ENCODE measurements at regions not wholly inside any gene's neighbourhood (a gene's known extent, or its start where the extent isn't known, plus 50 kb on each side); places are given as distances from the start of the nearest gene placed in this dataset.
"Not testable (repeated sequence)": the region's sequence is repeated elsewhere in the genome, so short reads cannot be mapped to it uniquely, and the experiment has no call there.

- Histone ChIP-seq H3K36me3 (ENCODE audit: insufficient read depth, low read length) (no peaks in the 10 kb centered on the region), H3K9me3 (ENCODE audit: low read length) (no peaks in the 10 kb centered on the region), H3K27ac (ENCODE audit: low read depth, low read length) (no peak overlapping the region), H3K4me1 (ENCODE audit: insufficient read depth, low read length) (no peaks in the 10 kb centered on the region), H3K4me3 (ENCODE audit: low read depth in 1 of 2, low read length in 2 of 2) (no peak overlapping the region), H3K9ac (ENCODE audit: low read length) (no peak overlapping the region), H3K27me3 (ENCODE audit: control insufficient read depth in 1 of 2, insufficient read depth in 2 of 2, low read length in 2 of 2) (no peaks in the 10 kb centered on the region)
These were observed 208.7 kb downstream of the IRX2 start for GRCh38 chr5:2542821-2543220.

GRCh38 chr5:2542026-2542425, 209.5 kb downstream of the IRX2 start:
- no peaks in the 10 kb centered on the region for H3K27me3 ChIP-seq (ENCODE audit: control insufficient read depth in 1 of 2, insufficient read depth in 2 of 2, low read length in 2 of 2)
- no peaks in the 10 kb centered on the region for H3K9me3 ChIP-seq (ENCODE audit: low read length)
- H3K4me3 ChIP-seq (ENCODE audit: low read depth in 1 of 2, low read length in 2 of 2) = no peak overlapping the region
- no peaks in the 10 kb centered on the region for H3K36me3 ChIP-seq (ENCODE audit: insufficient read depth, low read length)
- no peaks in the 10 kb centered on the region for H3K4me1 ChIP-seq (ENCODE audit: insufficient read depth, low read length)
- H3K27ac ChIP-seq (ENCODE audit: low read depth, low read length) = no peak overlapping the region
- H3K9ac ChIP-seq (ENCODE audit: low read length) = no peak overlapping the region

- Histone ChIP-seq H3K27ac (ENCODE audit: low read depth, low read length) (no peak overlapping the region), H3K9me3 (ENCODE audit: low read length) (no peaks in the 10 kb centered on the region), H3K9ac (ENCODE audit: low read length) (no peak overlapping the region), H3K4me1 (ENCODE audit: insufficient read depth, low read length) (no peaks in the 10 kb centered on the region), H3K36me3 (ENCODE audit: insufficient read depth, low read length) (no peaks in the 10 kb centered on the region), H3K4me3 (ENCODE audit: low read depth in 1 of 2, low read length in 2 of 2) (no peak overlapping the region), H3K27me3 (ENCODE audit: control insufficient read depth in 1 of 2, insufficient read depth in 2 of 2, low read length in 2 of 2) (no peaks in the 10 kb centered on the region)
These were observed 213.3 kb downstream of the IRX2 start for GRCh38 chr5:2538169-2538568.

GRCh38 chr5:2537378-2538145, 213.9 kb downstream of the IRX2 start:
- H3K9me3 ChIP-seq (ENCODE audit: low read length) = no peaks in the 10 kb centered on the region
- no peak overlapping the region for H3K9ac ChIP-seq (ENCODE audit: low read length)
- no peaks in the 10 kb centered on the region for H3K4me1 ChIP-seq (ENCODE audit: insufficient read depth, low read length)
- H3K36me3 ChIP-seq (ENCODE audit: insufficient read depth, low read length) = no peaks in the 10 kb centered on the region
- no peak overlapping the region for H3K27ac ChIP-seq (ENCODE audit: low read depth, low read length)
- no peaks in the 10 kb centered on the region for H3K27me3 ChIP-seq (ENCODE audit: control insufficient read depth in 1 of 2, insufficient read depth in 2 of 2, low read length in 2 of 2)
- H3K4me3 ChIP-seq (ENCODE audit: low read depth in 1 of 2, low read length in 2 of 2) = no peak overlapping the region

GRCh38 chr5:2536632-2537377, 214.7 kb downstream of the IRX2 start:
- Histone ChIP-seq H3K9me3 (ENCODE audit: low read length) (no peaks in the 10 kb centered on the region), H3K36me3 (ENCODE audit: insufficient read depth, low read length) (no peaks in the 10 kb centered on the region), H3K4me3 (ENCODE audit: low read depth in 1 of 2, low read length in 2 of 2) (no peak overlapping the region), H3K27me3 (ENCODE audit: control insufficient read depth in 1 of 2, insufficient read depth in 2 of 2, low read length in 2 of 2) (no peaks in the 10 kb centered on the region), H3K27ac (ENCODE audit: low read depth, low read length) (no peak overlapping the region), H3K4me1 (ENCODE audit: insufficient read depth, low read length) (no peaks in the 10 kb centered on the region), H3K9ac (ENCODE audit: low read length) (no peak overlapping the region)

GRCh38 chr5:2534970-2535369, 216.5 kb downstream of the IRX2 start:
- Histone ChIP-seq H3K27ac (ENCODE audit: low read depth, low read length) (no peak overlapping the region), H3K27me3 (ENCODE audit: control insufficient read depth in 1 of 2, insufficient read depth in 2 of 2, low read length in 2 of 2) (no peaks in the 10 kb centered on the region), H3K9ac (ENCODE audit: low read length) (no peak overlapping the region), H3K4me1 (ENCODE audit: insufficient read depth, low read length) (no peaks in the 10 kb centered on the region), H3K9me3 (ENCODE audit: low read length) (no peaks in the 10 kb centered on the region), H3K4me3 (ENCODE audit: low read depth in 1 of 2, low read length in 2 of 2) (no peak overlapping the region), H3K36me3 (ENCODE audit: insufficient read depth, low read length) (no peaks in the 10 kb centered on the region)

- Histone ChIP-seq H3K4me3 (ENCODE audit: low read depth in 1 of 2, low read length in 2 of 2) (no peak overlapping the region), H3K4me1 (ENCODE audit: insufficient read depth, low read length) (no peaks in the 10 kb centered on the region), H3K27me3 (ENCODE audit: control insufficient read depth in 1 of 2, insufficient read depth in 2 of 2, low read length in 2 of 2) (no peaks in the 10 kb centered on the region), H3K36me3 (ENCODE audit: insufficient read depth, low read length) (no peaks in the 10 kb centered on the region), H3K9me3 (ENCODE audit: low read length) (no peaks in the 10 kb centered on the region), H3K9ac (ENCODE audit: low read length) (no peak overlapping the region), H3K27ac (ENCODE audit: low read depth, low read length) (no peak overlapping the region)
These were observed 217.2 kb downstream of the IRX2 start for GRCh38 chr5:2534251-2534650.

- H3K27ac ChIP-seq (ENCODE audit: low read depth, low read length); H3K4me1 ChIP-seq (ENCODE audit: insufficient read depth, low read length); H3K9me3 ChIP-seq (ENCODE audit: low read length); H3K27me3 ChIP-seq (ENCODE audit: control insufficient read depth in 1 of 2, insufficient read depth in 2 of 2, low read length in 2 of 2); H3K4me3 ChIP-seq (ENCODE audit: low read depth in 1 of 2, low read length in 2 of 2); H3K36me3 ChIP-seq (ENCODE audit: insufficient read depth, low read length); H3K9ac ChIP-seq (ENCODE audit: low read length): not testable (repeated sequence)
These were observed 217.6 kb downstream of the IRX2 start for GRCh38 chr5:2533848-2534247.

GRCh38 chr5:2532809-2533208, 218.7 kb downstream of the IRX2 start:
- no peaks in the 10 kb centered on the region for H3K36me3 ChIP-seq (ENCODE audit: insufficient read depth, low read length)
- no peaks in the 10 kb centered on the region for H3K27me3 ChIP-seq (ENCODE audit: control insufficient read depth in 1 of 2, insufficient read depth in 2 of 2, low read length in 2 of 2)
- H3K9me3 ChIP-seq (ENCODE audit: low read length) = no peaks in the 10 kb centered on the region
- no peak overlapping the region for H3K4me3 ChIP-seq (ENCODE audit: low read depth in 1 of 2, low read length in 2 of 2)
- no peak overlapping the region for H3K9ac ChIP-seq (ENCODE audit: low read length)
- no peaks in the 10 kb centered on the region for H3K4me1 ChIP-seq (ENCODE audit: insufficient read depth, low read length)
- no peak overlapping the region for H3K27ac ChIP-seq (ENCODE audit: low read depth, low read length)

GRCh38 chr5:2531318-2531717, 220.2 kb downstream of the IRX2 start:
- H3K27me3 ChIP-seq (ENCODE audit: control insufficient read depth in 1 of 2, insufficient read depth in 2 of 2, low read length in 2 of 2) = no peaks in the 10 kb centered on the region
- H3K27ac ChIP-seq (ENCODE audit: low read depth, low read length) = no peak overlapping the region
- H3K9me3 ChIP-seq (ENCODE audit: low read length) = no peaks in the 10 kb centered on the region
- no peaks in the 10 kb centered on the region for H3K4me1 ChIP-seq (ENCODE audit: insufficient read depth, low read length)
- H3K9ac ChIP-seq (ENCODE audit: low read length) = no peak overlapping the region
- no peak overlapping the region for H3K4me3 ChIP-seq (ENCODE audit: low read depth in 1 of 2, low read length in 2 of 2)
- no peaks in the 10 kb centered on the region for H3K36me3 ChIP-seq (ENCODE audit: insufficient read depth, low read length)

GRCh38 chr5:2530609-2531008, 220.9 kb downstream of the IRX2 start:
- no peaks in the 10 kb centered on the region for H3K4me1 ChIP-seq (ENCODE audit: insufficient read depth, low read length)
- H3K36me3 ChIP-seq (ENCODE audit: insufficient read depth, low read length) = no peaks in the 10 kb centered on the region
- H3K9me3 ChIP-seq (ENCODE audit: low read length) = no peaks in the 10 kb centered on the region
- H3K9ac ChIP-seq (ENCODE audit: low read length) = no peak overlapping the region
- no peaks in the 10 kb centered on the region for H3K27me3 ChIP-seq (ENCODE audit: control insufficient read depth in 1 of 2, insufficient read depth in 2 of 2, low read length in 2 of 2)
- H3K27ac ChIP-seq (ENCODE audit: low read depth, low read length) = no peak overlapping the region
- H3K4me3 ChIP-seq (ENCODE audit: low read depth in 1 of 2, low read length in 2 of 2) = no peak overlapping the region
